ENCODE measurements at regions not wholly inside any gene's neighbourhood (a gene's known extent, or its start where the extent isn't known, plus 50 kb on each side); places are given as distances from the start of the nearest gene placed in this dataset.

GRCh38 chr2:160973991-160974390 is 186.2 kb upstream of the TANK start:
- DNase-seq: no peak

GRCh38 chr2:160974803-160975202 is 185.4 kb upstream of the TANK start:
- DNase-seq: no peak

GRCh38 chr2:160976797-160977196 is 183.4 kb upstream of the TANK start:
- no peak for DNase-seq

GRCh38 chr2:160977376-160977775 is 182.9 kb upstream of the TANK start:
- no peak for DNase-seq

GRCh38 chr2:160977854-160978253 is 182.4 kb upstream of the TANK start:
- DNase-seq: no peak

- no peak for DNase-seq
Measured at GRCh38 chr2:160984426-160985077, 175.7 kb upstream of the TANK start.

- no peak for DNase-seq
Measured at GRCh38 chr2:160989778-160990177, 170.4 kb upstream of the TANK start.

GRCh38 chr2:160993654-160994061 is 166.6 kb upstream of the TANK start:
- no peak for DNase-seq

- peak; percentile 5 to 21 (median 16) for DNase-seq
Measured at GRCh38 chr2:160994141-160995002, 165.9 kb upstream of the TANK start.

- no peak for DNase-seq
Measured at GRCh38 chr2:160996584-160996983, 163.6 kb upstream of the TANK start.

GRCh38 chr2:161004379-161004778 is 155.8 kb upstream of the TANK start:
- DNase-seq: no peak

GRCh38 chr2:161005170-161005569 is 155.1 kb upstream of the TANK start:
- no peak for DNase-seq

- DNase-seq: no peak
Measured at GRCh38 chr2:161008311-161008710, 151.9 kb upstream of the TANK start.

GRCh38 chr2:161010503-161011015 is 149.7 kb upstream of the TANK start:
- DNase-seq: no peak

GRCh38 chr2:161017780-161018470 is 142.3 kb upstream of the TANK start:
- no peak for DNase-seq

- no peak for DNase-seq
Measured at GRCh38 chr2:161019311-161019710, 140.9 kb upstream of the TANK start.

GRCh38 chr2:161020437-161020836 is 139.8 kb upstream of the TANK start:
- no peak for DNase-seq

GRCh38 chr2:161028581-161028980 is 131.6 kb upstream of the TANK start:
- DNase-seq: no peak

- DNase-seq: no peak
Measured at GRCh38 chr2:161029321-161029720, 130.9 kb upstream of the TANK start.

GRCh38 chr2:161030260-161031063 is 129.8 kb upstream of the TANK start:
- no peak for DNase-seq

- no peak for DNase-seq
Measured at GRCh38 chr2:161031511-161031910, 128.7 kb upstream of the TANK start.

GRCh38 chr2:161032635-161033034 is 127.6 kb upstream of the TANK start:
- no peak for DNase-seq

All from activated naive CD4-positive, alpha-beta T cell (primary cell).